LNCAP (cell line): ENCODE measurements at regions not wholly inside any gene's neighbourhood (a gene's known extent, or its start where the extent isn't known, plus 50 kb on each side); places are given as distances from the start of the nearest gene placed in this dataset.

Experiments used
- TF ChIP-seq, protein P1 (sequence below): fragments of 450-650 bp; IDR thresholded peaks from 2 replicates; pipeline ENCODE4 v1.5.1; 2017; ENCODE audit warnings: mild to moderate bottlenecking

DNA sequence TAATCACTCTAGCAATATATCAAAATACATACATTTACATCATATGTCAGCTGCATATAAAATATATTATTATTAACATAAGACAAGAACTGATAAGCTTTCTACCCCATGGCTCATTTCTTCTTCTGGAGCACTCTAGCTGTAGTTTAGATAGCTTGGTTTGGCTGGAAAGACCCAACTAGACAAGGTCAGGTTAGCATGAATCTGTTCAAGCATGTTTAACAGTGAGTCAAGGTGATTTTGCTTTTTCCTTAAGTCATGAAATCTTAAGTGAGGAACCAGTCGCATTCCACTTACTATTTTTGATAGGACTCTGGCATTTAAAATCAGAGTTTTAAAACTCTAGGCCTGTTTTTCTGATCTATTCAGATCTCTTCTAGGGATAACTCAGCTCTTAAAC, 157.0 kb upstream of the PDGFD start:
- TF ChIP-seq, protein P1, sequence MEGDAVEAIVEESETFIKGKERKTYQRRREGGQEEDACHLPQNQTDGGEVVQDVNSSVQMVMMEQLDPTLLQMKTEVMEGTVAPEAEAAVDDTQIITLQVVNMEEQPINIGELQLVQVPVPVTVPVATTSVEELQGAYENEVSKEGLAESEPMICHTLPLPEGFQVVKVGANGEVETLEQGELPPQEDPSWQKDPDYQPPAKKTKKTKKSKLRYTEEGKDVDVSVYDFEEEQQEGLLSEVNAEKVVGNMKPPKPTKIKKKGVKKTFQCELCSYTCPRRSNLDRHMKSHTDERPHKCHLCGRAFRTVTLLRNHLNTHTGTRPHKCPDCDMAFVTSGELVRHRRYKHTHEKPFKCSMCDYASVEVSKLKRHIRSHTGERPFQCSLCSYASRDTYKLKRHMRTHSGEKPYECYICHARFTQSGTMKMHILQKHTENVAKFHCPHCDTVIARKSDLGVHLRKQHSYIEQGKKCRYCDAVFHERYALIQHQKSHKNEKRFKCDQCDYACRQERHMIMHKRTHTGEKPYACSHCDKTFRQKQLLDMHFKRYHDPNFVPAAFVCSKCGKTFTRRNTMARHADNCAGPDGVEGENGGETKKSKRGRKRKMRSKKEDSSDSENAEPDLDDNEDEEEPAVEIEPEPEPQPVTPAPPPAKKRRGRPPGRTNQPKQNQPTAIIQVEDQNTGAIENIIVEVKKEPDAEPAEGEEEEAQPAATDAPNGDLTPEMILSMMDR, result no peak

DNA sequence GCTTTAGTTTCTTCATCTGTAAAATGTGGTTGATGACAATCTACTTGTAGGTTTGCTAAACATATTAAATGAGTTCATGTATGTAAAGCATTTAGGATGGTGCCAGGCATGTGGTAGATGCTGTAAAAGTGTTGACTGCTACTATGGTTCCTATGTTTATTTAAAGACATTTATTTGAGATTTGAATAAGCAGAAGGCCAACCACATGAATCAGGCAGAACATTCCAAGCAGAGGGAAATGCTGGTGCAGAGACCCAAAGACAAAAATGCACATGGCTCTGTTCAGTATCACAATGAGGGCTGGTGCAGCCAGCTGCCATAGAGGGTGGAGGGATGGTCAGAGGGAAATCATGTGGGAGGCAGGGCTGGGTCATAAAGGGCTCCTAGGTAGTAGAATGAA, 156.2 kb upstream of the PDGFD start:
- TF ChIP-seq, protein P1, result no peak

DNA sequence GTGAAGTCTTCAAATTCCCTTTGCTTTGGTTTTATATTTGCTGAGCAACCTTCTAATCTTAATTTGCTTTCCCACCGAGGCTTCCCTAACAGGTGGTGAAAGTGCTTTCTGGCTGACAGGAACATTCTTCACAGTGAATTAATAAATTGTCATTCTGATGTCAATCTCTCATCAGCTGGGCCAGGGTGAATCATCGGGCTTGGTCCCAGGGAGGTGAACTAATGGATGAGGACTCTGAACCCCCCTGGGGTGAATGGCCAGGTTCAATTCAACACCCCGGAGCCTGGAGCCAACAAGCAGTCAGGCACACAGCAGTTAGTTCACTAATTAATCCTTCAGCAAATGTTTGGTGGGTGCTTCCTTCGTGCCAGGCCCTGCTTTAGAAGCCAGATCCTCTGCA, 155.4 kb upstream of the PDGFD start:
- TF ChIP-seq, protein P1, result no peak

DNA sequence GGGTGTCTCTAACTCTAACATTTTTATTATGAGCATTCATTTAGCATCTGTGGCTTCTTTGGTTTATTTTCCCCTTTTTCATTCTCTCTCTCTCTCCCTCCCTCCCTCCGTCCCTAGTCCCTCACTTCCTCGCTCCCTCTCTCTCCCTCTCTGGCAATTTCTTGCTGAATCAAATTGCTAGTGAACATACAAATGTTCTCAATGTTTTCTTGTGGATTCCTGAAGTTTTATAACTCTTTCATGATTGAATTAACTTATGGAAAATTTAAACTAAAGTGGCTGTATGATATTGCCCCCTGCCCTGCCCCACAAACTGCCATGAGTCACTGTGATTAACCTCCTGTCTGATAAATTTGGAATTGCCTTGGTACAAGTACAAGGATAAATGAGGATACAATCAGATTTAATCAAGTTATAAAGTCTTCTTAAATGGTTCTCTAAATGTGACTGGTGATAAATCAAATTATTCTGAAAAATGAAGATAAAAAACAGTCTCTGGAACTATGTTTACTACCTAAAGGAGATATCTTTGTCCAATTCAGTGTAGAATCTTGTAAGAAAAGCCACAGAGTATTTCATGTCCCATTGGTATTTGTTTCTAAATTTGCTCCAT, 143.0 kb upstream of the PDGFD start:
- TF ChIP-seq, protein P1, result no peak

DNA sequence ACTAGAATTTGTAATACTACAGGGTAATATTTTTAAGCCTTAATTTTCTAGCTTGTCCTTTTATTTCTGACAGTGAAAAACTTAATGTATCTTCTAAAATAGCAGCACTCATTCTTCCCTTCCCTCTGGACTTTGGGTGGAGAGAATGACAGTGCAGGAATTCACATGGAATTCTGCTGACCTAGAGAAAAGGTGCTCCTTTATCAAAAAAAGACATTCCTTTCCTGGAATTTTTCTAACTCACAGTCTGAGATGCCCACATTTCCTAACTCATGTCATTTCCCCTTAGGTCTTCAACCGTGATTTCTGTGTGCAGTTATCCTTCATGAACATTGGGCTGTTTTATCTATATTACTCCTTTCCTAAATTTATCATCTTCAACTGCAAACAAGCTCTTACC, 137.8 kb upstream of the PDGFD start:
- TF ChIP-seq, protein P1, result no peak

DNA sequence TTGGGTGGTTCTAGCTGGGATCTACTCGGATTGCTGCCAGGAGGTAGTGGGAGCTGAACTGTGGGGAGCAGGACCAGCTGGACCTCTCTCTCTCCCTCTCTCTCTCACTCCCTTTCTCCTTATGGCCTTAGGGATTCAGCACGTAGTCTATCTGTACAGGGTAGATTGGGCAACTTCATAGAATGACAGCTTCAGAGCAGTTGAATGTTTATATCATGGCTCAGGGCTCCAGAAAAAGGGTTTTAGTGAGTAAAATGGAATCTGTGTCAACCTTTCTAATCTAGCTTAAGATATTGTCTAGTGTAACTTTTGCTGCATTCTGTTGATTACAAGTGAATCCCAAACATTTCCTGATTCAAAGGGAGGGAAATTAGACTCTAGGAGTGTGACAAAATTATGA, 127.7 kb upstream of the PDGFD start:
- TF ChIP-seq, protein P1, result no peak

DNA sequence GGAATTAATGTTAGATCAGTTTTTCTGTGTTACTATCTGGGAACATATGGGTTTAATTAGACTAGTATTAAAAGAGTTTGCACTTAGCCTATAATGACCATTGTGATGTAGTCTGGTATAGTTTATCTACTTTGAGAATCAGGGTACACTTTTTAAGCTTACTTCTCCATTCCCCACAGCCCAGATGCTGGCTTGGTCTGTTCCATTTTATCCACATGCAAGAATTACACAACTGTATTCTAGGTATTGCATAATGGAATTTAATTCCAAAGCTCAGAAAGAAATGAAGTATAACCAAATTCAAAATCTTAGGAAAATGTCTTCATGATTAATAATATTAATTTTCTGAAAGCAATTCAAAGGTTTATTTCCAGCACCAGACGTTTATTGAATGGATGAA, 122.2 kb upstream of the PDGFD start:
- TF ChIP-seq, protein P1, result no peak

DNA sequence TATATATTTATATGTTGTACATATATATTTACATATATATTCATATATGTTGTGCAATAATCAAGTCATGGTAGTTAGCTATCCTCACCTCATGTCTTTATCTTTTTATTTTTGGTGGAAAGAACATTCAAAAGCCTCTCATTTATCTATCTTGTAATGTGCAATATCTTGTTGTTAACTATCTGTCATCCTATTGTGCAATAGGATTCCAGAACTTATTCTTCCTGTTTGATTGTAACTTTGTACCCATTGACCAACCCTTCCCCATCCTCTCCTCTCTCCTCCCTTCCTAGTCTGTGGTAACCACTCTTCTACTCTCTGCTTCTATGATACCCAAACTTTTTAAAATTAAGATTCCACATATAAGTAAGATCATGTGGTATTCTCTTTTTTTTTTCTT, 115.6 kb upstream of the PDGFD start:
- TF ChIP-seq, protein P1, result no peak
